MG63 (cell line): ENCODE measurements at regions not wholly inside any gene's neighbourhood (a gene's known extent, or its start where the extent isn't known, plus 50 kb on each side); places are given as distances from the start of the nearest gene placed in this dataset.

Experiments
- DNase-seq: peaks from one replicate; pipeline ENCODE4 v3.0.0-alpha.2; 2020
- H3K27me3 ChIP-seq: fragments of 250-450 bp; sonication (Bioruptor Pico); 2 replicates; pipeline ENCODE4 v1.5.1; 2020; ENCODE audit warnings: mild to moderate bottlenecking, moderate library complexity
- H3K36me3 ChIP-seq: fragments of 250-450 bp; sonication (Bioruptor Pico); 2 replicates; pipeline ENCODE4 v1.5.1; 2020; ENCODE audit warnings: mild to moderate bottlenecking, moderate library complexity
- H3K4me3 ChIP-seq: fragments of 250-450 bp; sonication (Bioruptor Pico); 2 replicates; pipeline ENCODE4 v1.5.1; 2020; ENCODE audit warnings: mild to moderate bottlenecking, moderate library complexity
- H3K9me3 ChIP-seq: fragments of 250-450 bp; sonication (Bioruptor Pico); 2 replicates; pipeline ENCODE4 v1.5.1; 2020; ENCODE audit warnings: mild to moderate bottlenecking, moderate library complexity

DNA sequence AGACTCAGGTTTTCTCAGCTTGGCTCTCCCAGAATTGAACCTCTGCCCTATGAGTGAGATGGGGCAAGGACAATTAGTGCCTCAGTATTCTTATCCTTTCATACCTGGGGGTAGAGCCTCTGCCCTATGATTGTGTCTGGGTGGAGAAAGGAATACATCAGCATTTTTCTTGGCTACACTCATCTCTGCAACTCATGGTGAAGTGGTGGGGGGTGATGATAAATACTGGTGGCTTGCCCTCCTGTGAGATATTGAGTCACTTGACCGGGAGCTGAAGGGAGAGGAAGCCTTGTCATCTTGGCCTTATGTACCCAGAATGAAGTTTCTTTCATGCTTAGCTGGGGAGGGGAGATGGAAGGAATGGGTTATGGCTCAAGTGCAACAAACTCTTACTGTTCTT, 71.3 kb upstream of the ENOX2 start:
- no peaks in the 10 kb centered on the region for H3K9me3 ChIP-seq
- no peak overlapping the region for H3K4me3 ChIP-seq
- no peak for DNase-seq
- no peaks in the 10 kb centered on the region for H3K36me3 ChIP-seq
- no peaks in the 10 kb centered on the region for H3K27me3 ChIP-seq

GRCh38 chrX:130975947-130976346, 72.9 kb upstream of the ENOX2 start:
- peak; percentile 24 for DNase-seq
- Histone ChIP-seq H3K9me3 (no peaks in the 10 kb centered on the region), H3K27me3 (no peaks in the 10 kb centered on the region), H3K4me3 (no peak overlapping the region), H3K36me3 (no peaks in the 10 kb centered on the region)

- no peaks in the 10 kb centered on the region for H3K9me3 ChIP-seq
- no peaks in the 10 kb centered on the region for H3K36me3 ChIP-seq
- no peak for DNase-seq
- no peaks in the 10 kb centered on the region for H3K27me3 ChIP-seq
- H3K4me3 ChIP-seq, result no peak overlapping the region
Measured at GRCh38 chrX:130981836-130982235, 76.3 kb upstream of the ARHGAP36 start.

GRCh38 chrX:130984782-130985181, 73.4 kb upstream of the ARHGAP36 start:
- Histone ChIP-seq H3K27me3 (no peaks in the 10 kb centered on the region), H3K36me3 (no peaks in the 10 kb centered on the region), H3K4me3 (no peak overlapping the region), H3K9me3 (no peaks in the 10 kb centered on the region)
- DNase-seq, result no peak

- H3K4me3 ChIP-seq, result no peak overlapping the region
- no peaks in the 10 kb centered on the region for H3K36me3 ChIP-seq
- H3K27me3 ChIP-seq, result no peaks in the 10 kb centered on the region
- H3K9me3 ChIP-seq, result no peaks in the 10 kb centered on the region
- DNase-seq, result no peak
Measured at GRCh38 chrX:130987241-130987640, 70.9 kb upstream of the ARHGAP36 start.

DNA sequence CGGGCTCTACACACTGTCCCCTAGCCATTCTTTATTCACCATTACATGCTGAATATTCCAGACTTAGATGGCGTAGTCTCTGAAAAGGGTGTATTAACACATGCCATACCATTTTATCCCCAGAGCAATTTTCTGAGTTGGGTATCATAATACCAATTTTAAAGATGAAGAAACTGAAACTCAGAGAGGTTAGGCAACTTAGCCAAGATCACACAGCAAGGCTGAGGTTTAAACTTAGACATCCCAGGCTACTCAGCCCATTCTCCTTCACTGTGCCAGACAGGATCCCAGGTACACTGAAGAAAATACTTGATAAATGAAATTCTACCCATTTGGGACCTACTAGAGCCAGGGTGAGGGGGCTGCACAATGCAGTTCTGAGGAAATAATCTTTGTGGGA, 67.4 kb upstream of the ARHGAP36 start:
- no peaks in the 10 kb centered on the region for H3K27me3 ChIP-seq
- no peak overlapping the region for H3K4me3 ChIP-seq
- DNase-seq, result no peak

DNA sequence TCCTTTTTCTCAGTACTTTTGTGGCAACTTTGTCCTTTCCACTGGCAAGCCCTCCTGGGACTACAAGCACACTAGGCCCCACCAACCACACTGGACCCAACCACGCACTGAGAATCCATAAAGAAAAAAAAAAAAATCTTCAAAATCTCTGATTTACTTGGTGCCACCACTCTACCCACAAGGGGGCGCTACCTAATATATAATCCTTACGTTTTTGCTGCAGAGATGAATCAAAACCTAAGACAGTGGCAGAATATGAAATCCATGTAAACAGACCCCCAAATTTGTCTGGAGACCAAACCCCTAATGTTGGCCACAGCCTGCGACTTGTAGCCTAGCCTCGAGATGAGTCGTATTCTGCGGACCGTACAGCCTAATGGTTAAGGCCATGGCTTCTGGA, 63.5 kb upstream of the ARHGAP36 start:
- Histone ChIP-seq H3K4me3 (no peak overlapping the region), H3K27me3 (no peaks in the 10 kb centered on the region), H3K36me3 (no peaks in the 10 kb centered on the region), H3K9me3 (no peaks in the 10 kb centered on the region)
- no peak for DNase-seq

More for the DNA sequence above, 67.4 kb upstream of the ARHGAP36 start:
- Histone ChIP-seq H3K9me3 (no peaks in the 10 kb centered on the region), H3K36me3 (no peaks in the 10 kb centered on the region)

- no peaks in the 10 kb centered on the region for H3K9me3 ChIP-seq
- no peaks in the 10 kb centered on the region for H3K36me3 ChIP-seq
- H3K27me3 ChIP-seq, result no peaks in the 10 kb centered on the region
- H3K4me3 ChIP-seq, result no peak overlapping the region
- no peak for DNase-seq
Measured at GRCh38 chrX:130995439-130995838, 62.7 kb upstream of the ARHGAP36 start.

GRCh38 chrX:130997314-130997713, 60.8 kb upstream of the ARHGAP36 start:
- Histone ChIP-seq H3K4me3 (no peak overlapping the region), H3K9me3 (no peaks in the 10 kb centered on the region), H3K36me3 (no peaks in the 10 kb centered on the region), H3K27me3 (no peaks in the 10 kb centered on the region)
- DNase-seq, result no peak

GRCh38 chrX:130999360-130999759, 58.8 kb upstream of the ARHGAP36 start:
- Histone ChIP-seq H3K27me3 (no peaks in the 10 kb centered on the region), H3K36me3 (no peaks in the 10 kb centered on the region), H3K4me3 (no peak overlapping the region), H3K9me3 (no peaks in the 10 kb centered on the region)
- DNase-seq, result no peak
